NCI-H2029 (cell line): ENCODE measurements at regions not wholly inside any gene's neighbourhood (a gene's known extent, or its start where the extent isn't known, plus 50 kb on each side); places are given as distances from the start of the nearest gene placed in this dataset.

Experiments used
- DNase-seq: peaks from one replicate; lab custom pipeline; 2025; lab: John Stamatoyannopoulos, UW

DNA sequence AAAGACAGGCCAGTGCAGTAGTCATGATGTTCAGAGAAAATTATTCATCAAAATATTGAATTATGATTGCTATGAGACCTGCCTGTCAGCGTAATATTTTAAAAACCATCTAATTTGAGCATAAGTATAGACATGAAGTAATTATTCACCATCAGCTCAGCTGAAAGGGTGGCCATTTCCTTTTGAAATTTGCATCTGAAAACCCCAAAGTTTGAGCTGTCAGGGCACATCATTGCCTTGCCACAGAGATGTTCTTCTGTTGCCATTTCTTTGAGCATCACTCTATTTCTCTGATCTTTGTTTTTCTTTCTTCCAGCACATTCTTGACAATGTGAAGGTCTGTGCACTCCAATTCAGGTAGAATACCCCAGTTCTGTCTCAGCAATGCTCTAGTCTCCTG lies 147.5 kb upstream of the RHOBTB1 start:
- no peak for DNase-seq

- DNase-seq = no peak
Measured at GRCh38 chr10:61089251-61089650, 145.3 kb upstream of the RHOBTB1 start.

- DNase-seq = no peak
Measured at GRCh38 chr10:61084493-61084892, 140.5 kb upstream of the RHOBTB1 start.

- DNase-seq = no peak
Measured at GRCh38 chr10:61081301-61081700, 137.3 kb upstream of the RHOBTB1 start.

DNA sequence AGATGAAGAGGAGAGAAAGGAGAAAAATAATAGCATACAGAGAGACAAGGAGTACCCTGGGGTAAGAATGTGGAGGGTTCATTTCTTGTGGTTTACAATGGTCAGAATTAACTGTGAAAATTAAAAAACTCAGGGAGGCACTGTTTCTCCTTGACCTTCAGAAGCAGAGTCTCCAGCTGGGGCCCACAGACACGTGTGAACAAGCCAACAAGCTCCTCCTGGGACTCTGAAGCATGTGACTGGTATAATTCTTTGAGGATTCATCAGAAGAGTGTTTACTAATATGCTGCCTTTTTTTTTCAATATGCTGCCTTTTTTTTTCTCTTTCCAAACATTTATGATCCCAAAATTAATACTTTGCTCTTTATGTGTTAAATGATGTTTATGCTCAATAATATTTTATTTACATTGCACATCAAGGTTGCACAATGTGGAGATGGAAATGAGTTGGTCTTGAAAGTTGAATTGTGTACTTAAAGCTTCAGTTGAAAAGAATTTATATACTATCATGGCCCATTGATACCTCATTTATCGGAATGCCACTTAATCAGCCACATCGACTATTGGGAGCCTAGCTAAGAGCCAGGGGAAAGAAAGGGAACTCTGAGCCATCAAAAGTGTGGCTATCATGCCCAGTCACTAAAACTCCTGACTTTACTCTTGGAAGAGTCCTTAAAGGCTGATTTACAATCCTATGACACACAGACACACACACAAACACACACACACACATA lies 134.7 kb upstream of the RHOBTB1 start:
- DNase-seq = no peak

DNA sequence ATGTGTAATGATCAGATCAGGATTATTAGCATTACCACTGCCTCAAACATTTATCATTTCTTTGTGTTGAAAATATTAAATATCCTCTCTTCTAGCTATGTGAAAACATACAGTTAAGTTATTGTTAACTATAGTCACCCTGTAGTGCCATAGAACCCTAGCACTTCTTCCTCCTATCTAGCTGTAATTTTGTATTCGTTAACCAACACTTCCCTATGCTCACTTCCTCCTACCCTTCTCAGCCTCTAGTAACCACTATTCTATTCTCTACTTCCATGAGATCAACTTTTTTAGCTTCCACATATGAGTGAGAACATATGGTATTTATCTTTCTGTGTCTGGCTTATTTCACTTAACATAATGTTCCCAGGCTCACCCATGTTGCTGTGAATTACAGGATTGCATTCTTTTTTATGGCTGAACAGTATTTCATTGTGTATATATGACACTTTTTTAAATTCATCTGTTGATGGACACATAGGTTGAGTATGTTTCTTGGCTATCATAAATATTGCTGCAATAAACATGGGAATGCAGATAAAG lies 132.7 kb upstream of the RHOBTB1 start:
- no peak for DNase-seq

DNA sequence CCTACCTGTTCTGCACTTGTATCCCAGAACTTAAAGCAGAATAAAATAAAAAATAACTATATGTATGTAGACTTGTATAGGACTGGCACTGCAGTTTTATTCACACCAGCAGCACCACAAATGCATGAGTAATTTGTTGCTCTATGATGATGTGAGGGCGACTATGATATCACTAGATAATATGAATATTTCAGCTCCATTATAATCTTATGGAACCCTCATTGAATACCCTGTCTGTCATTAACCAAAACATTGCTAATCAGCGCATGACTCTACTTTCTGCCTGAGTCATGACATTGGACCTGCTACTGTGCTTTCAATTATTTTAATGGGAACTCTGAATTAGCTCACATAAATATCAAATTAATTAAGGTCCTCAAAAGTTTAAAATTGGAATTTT lies 129.4 kb upstream of the RHOBTB1 start:
- no peak for DNase-seq

- peak; percentile 47 for DNase-seq
Measured at GRCh38 chr10:61071580-61071979, 127.6 kb upstream of the RHOBTB1 start.

DNA sequence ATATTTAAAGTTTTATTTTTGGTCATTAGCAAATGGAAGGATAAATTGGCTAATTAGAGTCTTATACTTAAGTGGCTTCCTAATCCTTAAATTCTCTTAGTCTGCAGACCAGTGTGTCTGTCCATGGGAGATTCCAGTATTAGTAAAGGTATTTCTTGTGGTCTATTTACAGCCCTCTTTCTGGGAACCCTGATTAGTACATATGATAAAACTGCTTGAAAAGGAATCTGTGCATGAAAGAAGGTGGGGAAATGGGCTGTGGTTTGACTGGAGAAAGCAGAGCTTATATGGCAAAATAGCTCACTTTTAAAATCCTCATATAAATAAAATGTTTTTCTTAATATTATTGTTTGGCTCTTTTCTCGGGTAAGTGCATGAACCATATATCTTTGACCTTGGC lies 124.5 kb upstream of the RHOBTB1 start:
- no peak for DNase-seq

DNA sequence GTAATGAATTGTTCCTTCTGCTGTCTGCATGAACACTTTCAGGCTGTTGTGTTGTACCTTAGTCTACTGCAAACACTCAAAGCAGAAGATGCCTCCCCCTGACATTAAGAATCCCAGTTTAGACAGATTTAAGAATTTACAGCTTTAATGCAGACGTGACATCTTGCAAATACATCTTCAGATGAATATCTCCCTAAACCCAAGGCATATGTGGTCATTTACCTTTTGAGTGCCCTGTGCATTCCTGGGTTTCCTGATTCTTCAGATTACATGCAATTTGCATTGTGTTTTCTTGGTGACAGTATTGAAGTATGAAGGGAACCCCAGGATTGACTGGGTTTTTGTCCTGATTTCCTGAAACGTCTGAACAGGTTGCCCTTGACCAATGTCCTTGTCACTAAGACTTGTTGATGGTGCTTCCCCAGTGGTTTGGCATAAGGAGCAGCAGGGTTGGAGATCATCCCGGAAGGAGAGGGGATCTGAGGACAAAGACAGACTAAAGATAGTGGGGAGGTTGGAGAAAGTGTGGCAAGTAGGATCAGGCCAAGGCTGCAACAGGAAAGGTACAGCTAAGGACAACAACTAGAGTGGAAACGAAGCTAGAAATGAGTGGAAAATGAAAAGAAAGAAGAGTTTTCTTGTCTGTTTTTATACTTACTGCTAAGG lies 123.8 kb upstream of the RHOBTB1 start:
- DNase-seq = no peak

DNA sequence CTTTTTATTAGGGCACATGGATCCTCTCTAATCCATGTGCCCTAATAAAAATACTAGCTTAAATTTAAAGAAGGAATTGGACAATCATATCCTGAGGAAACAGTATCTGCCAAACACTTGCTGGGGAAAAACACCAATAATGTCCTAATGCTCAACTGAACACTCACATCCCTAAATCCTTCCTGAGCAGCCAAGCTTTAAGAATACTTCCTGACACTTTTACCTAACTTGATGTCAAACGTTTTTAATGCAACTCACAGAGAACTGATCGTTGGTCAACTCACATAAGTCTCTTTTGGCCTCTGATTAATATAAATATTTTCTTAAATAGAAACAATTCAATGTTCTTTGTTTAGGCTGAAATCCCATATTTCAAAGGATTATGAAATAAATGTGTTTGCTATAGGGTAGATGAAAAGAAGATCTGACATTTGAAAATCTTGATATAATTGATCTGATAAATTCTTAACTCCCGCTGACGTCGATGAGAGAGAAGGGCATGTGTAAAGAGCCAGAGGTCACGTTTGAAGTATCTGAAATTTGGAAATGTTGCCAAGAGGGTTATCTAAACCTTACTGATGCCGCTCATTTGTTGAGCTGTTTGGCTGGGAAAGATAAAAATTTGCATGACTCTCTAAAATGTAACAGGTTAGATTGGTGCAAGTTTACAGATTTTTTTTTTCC lies 122.8 kb upstream of the RHOBTB1 start:
- DNase-seq = no peak

GRCh38 chr10:61065051-61065450 lies 121.1 kb upstream of the RHOBTB1 start:
- no peak for DNase-seq

GRCh38 chr10:61064356-61064755 lies 120.4 kb upstream of the RHOBTB1 start:
- no peak for DNase-seq

DNA sequence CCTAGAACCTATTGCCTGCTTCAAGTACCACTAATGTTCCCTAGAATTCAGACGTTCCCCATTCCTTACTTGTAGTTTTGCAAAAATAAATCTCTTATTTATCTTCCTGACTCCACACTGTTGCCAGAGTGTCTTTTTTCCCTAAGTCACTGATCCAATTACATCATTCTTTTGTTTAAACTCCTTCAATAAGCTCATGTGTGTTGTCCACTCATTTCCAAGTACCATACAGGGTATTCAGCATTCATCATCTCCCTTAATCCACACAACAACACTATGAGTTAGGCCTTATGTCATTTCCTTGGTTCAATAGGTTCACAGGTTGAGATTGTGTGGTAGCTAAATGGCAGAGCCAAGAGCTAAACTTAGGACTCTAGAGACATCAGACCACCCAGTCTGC lies 119.9 kb upstream of the RHOBTB1 start:
- peak; percentile 22 for DNase-seq

DNA sequence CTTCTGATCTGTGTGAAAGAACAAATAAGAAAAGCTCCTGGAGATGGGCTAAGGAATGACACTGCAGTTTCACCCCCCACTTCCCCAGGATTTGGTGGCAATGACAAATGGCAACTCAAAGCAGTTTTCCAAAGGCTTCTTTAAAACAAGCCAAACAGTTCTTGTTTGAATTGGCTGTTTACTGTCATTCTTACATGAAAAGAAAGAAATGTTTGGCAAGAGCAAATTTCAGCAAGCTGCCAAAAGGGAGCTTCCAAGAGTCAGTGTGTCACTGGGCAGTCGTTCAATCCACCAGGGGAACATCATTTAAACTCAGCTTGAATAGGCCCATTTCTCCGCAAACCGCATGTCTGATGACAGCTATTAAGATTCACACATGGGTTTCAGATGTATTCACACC lies 119.0 kb upstream of the RHOBTB1 start:
- no peak for DNase-seq

GRCh38 chr10:61061923-61062504 lies 118.0 kb upstream of the RHOBTB1 start:
- DNase-seq = no peak

DNA sequence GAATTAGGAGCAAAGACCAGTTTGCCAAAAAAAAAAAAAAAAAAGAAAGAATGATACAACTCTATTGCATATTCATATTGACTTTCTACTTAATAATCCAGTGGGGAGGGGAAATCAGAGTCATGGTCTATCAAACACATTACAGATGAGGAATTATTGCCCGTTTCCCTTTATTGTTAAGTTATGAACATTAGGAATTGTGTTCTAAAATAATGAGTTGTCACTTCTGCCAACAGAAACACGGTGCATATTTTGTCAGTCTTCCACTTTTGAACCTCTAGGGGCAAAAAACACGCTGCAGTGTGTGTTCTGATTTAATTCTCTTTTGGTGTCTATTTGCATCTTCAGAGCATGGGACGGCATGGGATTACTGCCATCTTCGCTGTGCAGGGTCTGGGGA lies 115.7 kb upstream of the RHOBTB1 start:
- DNase-seq = no peak

GRCh38 chr10:61052469-61053205 lies 108.7 kb upstream of the RHOBTB1 start:
- DNase-seq = no peak

GRCh38 chr10:61051344-61051743 lies 107.4 kb upstream of the RHOBTB1 start:
- no peak for DNase-seq

GRCh38 chr10:61050120-61050745 lies 106.2 kb upstream of the RHOBTB1 start:
- DNase-seq = no peak

DNA sequence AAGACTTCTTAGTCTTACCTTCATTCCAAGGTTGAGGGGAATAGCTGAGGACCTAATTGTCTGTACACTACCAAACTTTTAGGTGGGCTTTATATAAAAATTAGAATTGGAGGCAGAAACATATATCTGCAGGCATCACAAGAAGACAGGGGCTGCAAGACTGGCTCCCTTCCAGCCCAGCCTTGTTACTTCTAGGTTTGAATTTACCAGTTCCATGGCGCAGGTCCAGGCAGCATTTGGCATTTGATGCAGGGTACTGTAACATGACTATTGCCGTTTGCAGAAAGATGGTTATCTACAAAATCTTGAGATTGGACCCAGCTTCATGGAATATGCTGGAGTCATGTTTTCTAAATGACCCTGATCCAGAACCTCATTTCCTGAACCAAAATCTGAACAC lies 105.4 kb upstream of the RHOBTB1 start:
- DNase-seq = no peak
